WTC11 (cell line): ENCODE measurements at regions not wholly inside any gene's neighbourhood (a gene's known extent, or its start where the extent isn't known, plus 50 kb on each side); places are given as distances from the start of the nearest gene placed in this dataset.

Source experiments
- TF ChIP-seq, protein P1 (sequence below): sonication (generic); formaldehyde crosslinking; IDR thresholded peaks from 2 replicates; pipeline ENCODE4 v1.8.0; 2022; ENCODE audit warnings: mild to moderate bottlenecking, missing genetic modification reagents
- TF ChIP-seq, protein P2 (sequence below): fragments of 200-600 bp; IDR thresholded peaks from 2 replicates; pipeline ENCODE4 v1.8.0; 2022; ENCODE audit warnings: antibody characterized with exemption

DNA sequence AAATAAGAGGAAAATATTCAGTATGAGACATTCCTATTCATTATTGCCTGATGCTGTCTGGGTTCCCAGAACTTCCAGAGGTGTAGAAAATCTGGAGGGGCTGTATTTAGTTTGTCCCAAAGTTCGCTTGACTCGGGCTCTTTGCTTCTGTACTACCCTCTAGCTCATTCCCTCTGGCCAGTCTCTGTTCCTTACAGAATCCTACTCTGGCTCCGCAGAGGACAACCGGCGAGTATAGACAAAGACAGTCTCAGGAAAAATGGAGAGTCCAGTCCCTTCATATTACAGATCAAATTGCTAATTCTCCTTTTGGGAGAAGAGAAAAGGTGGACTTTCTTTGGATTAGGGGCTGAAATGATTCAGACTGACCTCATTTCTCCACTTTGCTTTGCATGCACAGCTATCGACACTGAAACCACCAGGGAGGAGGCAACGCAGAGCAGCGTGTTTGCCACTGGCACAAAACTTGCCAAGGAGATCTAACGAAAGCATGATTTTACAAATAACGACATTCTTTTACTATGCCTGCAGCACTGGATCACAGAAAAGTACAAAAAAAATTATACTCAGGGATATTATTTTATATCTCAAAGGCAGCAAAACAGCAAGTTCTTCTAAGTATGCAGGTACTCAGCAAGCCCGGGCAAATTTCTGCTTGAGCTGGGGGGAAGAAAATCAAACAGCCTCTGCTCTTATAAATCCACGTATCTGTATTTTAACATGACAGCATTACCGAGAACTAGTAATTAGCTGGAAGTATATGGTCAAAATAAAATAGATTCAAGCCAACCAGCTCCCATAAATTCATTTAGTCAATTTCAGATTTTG, 279.7 kb downstream of the NPR3 start:
- TF ChIP-seq, protein P1, sequence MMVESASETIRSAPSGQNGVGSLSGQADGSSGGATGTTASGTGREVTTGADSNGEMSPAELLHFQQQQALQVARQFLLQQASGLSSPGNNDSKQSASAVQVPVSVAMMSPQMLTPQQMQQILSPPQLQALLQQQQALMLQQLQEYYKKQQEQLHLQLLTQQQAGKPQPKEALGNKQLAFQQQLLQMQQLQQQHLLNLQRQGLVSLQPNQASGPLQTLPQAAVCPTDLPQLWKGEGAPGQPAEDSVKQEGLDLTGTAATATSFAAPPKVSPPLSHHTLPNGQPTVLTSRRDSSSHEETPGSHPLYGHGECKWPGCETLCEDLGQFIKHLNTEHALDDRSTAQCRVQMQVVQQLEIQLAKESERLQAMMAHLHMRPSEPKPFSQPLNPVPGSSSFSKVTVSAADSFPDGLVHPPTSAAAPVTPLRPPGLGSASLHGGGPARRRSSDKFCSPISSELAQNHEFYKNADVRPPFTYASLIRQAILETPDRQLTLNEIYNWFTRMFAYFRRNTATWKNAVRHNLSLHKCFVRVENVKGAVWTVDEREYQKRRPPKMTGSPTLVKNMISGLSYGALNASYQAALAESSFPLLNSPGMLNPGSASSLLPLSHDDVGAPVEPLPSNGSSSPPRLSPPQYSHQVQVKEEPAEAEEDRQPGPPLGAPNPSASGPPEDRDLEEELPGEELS (CRISPR knock-in tag) = no peak
- TF ChIP-seq, protein P2, sequence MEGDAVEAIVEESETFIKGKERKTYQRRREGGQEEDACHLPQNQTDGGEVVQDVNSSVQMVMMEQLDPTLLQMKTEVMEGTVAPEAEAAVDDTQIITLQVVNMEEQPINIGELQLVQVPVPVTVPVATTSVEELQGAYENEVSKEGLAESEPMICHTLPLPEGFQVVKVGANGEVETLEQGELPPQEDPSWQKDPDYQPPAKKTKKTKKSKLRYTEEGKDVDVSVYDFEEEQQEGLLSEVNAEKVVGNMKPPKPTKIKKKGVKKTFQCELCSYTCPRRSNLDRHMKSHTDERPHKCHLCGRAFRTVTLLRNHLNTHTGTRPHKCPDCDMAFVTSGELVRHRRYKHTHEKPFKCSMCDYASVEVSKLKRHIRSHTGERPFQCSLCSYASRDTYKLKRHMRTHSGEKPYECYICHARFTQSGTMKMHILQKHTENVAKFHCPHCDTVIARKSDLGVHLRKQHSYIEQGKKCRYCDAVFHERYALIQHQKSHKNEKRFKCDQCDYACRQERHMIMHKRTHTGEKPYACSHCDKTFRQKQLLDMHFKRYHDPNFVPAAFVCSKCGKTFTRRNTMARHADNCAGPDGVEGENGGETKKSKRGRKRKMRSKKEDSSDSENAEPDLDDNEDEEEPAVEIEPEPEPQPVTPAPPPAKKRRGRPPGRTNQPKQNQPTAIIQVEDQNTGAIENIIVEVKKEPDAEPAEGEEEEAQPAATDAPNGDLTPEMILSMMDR = no peak
